Skin of body (tissue), 1 donor: ENCODE measurements at regions not wholly inside any gene's neighbourhood (a gene's known extent, or its start where the extent isn't known, plus 50 kb on each side); places are given as distances from the start of the nearest gene placed in this dataset.

ENCODE experiments used
- DNase-seq: peaks from one replicate; lab custom pipeline; 2025; lab: John Stamatoyannopoulos, UW

DNA sequence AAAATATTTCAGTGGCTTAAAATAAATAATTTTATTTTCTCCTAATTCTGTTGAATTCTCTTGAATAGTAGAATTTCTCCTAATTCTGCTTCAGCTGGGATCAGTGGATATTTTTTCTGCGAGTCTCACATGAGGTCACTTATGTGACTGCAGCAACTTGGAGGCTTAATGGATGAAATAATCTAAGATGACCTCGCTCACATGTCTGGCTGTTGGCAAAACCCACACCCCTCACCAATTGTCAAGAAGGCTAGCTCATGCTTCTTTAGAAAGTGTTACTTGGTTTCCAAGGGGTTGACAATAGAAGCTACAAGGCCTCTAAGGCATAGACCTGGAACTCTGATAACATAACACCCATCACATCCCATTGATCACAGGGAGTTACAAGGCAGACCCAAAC is 156.9 kb upstream of the DPYD start:
- DNase-seq = no peak

DNA sequence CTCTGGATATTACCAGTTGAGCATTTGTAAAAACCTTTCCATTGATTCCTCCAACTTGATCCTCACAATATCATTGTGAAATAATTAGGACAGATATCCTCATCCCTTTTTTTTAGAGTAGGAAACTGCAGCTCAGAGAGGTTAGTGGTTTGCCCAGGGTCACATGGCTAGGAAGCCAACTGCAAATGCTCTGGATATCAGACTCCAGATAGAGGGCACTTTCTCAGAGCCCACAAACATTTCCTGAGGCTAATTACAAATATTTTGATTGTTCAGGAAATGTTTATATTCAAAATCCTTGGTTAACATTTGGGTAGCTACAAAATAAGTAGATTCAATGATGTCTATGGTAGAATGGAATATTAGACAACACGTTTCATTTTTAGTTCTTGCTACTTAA is 154.8 kb upstream of the DPYD start:
- no peak for DNase-seq

GRCh38 chr1:98073823-98074222 is 153.0 kb upstream of the DPYD start:
- no peak for DNase-seq

DNA sequence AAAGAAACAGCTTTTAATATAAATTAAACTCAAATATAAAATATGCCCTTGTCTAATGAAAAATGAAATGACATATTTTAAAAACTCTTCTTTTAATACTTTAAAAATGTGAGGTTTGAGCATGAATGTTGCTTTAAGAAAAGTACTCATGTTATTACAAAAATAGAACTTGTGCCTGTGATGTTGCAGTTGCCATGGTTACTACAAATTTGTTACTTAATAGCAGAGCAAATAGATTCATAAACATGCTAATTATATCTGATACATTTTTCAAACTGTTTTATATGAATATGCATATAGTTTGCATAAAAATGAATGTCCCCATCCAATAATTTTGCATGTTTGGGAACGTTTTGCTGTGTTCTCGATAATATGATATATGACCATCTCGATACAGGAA is 152.3 kb upstream of the DPYD start:
- DNase-seq = no peak

DNA sequence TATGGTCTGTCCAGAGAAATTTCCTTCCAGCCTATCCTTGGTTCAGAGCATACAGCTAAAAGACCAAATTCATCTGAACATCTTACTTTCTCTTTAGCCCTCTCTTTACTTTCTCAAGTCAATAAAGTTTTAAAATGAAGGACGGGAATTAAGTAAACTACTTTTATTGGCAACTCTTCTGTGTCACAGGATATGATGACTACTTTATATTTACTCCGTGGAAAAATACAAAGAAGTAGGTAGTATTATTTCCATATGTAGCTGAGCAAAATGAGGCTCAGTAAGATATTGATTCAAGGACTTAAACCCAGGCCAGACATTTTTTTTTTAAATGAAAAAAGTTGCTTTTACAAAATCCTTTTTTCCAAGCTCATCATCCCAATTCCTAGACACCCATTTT is 151.2 kb upstream of the DPYD start:
- DNase-seq = no peak

DNA sequence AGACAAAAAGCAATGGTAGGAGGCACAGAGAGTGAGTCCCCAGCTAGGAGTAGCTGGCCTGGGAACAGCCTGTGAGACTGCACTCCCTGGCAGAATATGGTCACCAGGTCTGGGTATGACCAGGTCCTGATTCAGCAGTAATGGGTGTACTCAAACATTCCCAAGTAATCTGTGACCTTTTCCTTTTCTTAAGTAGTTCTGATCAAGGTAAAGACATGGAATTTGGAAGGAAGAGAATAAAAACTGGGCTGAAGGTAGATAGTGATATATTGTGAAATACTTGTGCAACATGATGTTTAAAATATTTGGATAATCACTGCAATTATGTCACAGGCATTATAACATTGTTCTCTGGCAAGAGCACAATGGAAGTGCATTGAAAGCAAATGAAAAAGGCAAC is 147.2 kb upstream of the DPYD start:
- no peak for DNase-seq

DNA sequence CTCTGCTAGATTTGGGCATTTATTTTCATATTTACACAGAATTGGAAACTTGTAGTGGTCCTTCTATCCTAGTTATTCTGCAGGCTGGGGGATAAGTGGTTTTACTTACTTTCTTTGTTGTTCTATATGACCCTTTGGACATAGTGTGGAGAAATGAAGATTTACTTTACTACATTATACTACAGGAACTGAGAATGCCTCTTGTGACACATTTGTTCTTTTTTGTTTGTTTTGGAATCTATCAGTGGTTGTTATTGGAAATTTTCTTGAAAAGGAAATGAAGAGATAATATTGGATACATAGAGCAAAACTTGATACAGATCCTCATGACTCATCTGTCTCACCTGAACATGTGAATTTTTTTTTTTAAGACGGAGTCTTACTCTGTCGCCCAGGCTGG is 146.1 kb upstream of the DPYD start:
- DNase-seq = no peak

GRCh38 chr1:98059620-98060019 is 138.8 kb upstream of the DPYD start:
- no peak for DNase-seq

GRCh38 chr1:98058676-98059075 is 137.8 kb upstream of the DPYD start:
- DNase-seq = no peak

DNA sequence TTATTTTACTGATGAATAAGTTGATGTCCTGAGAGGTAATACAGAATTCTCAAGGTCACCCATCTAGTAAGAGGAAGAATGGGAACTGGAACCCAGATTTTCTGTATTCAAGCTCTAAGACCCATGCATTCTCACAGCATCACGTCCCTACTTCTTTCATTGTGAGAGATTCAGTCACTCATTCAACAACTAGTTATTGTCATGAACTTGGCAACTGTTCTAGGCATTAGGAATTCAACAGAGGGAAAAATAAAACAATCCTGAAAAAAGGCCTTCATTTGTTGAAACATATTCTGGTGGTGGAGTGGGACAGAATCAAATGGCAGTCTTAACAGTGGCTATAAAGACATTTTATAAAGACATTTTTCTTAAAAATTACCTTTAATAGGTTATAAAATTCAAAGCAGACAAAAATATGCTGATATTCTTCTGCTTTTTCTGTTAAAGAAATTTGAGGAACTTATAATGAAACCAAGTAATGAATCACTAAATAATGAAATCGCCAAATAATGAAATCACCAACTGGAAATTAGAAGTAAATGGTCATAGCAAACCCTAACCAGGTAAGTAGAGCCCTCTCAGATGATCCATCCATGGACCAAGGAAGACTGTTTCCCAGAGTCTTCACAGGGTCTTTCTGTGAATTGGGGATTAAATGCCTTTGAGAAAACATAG is 136.5 kb upstream of the DPYD start:
- no peak for DNase-seq

DNA sequence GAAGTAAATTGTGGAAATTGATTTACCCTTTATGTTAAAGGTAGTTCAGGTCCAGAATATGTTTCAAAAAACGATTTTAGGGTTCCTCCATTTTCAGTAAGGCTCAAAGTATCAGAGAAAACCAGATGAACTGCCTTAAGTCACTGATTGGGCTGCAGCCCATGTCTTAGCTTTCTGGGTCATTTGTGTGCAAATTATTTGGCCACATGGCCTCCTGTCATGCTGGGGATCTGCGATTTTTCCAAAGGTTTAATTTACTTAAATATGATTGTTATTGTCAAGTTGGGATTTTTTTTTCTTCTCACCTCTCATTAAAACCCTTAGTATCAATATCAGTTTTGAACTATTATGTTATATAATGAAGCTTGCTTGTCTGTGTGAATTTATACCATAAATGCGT is 135.9 kb upstream of the DPYD start:
- no peak for DNase-seq

- DNase-seq = no peak
These were observed 134.6 kb upstream of the DPYD start for GRCh38 chr1:98055457-98055856.

- no peak for DNase-seq
These were observed 134.0 kb upstream of the DPYD start for GRCh38 chr1:98054786-98055185.

GRCh38 chr1:98054367-98054701 is 133.5 kb upstream of the DPYD start:
- DNase-seq = no peak

DNA sequence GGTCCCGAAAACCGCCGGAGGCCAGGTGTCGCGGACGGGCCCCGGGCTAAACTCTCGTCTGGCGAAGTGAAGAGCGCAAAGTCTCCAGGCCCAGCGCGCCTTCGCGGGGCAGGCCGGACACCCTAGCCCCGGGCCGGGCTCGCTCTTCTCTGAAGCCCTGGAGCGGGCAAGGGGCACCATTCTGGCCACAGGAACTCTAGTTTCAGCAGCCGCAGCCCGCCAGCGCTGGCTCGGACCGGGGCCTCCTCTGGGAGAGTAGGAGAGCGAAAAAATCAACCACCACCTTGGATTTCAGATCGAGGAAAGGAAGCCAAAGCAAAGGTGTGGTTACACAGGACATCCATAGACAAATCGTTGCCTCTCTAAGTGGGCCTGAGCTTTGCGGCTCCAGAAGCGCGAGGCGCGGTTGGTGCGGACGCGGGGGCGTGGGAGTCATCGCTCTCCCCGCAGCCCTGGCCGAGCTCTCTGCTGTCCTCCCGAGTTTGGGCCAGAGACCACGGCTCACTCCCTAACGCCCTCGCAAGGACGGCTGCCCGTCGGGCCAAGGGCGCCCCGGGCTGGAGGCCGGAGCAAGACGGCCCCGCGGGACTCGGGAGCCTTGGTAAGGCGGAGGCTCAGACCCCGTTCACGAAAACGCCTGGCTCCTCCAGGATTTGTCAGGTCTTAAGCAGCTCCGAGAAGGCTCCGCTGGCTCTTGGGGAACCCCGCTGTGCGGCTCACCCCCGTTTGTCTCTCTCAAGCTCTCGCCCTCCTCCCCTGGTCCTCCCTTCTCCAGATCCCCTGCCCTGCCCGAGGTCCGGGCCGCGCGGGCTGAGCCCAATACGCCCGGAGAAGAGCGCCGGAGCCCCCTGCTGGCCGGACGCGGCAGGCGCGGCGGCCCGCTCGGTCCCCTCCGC is 132.9 kb upstream of the DPYD start:
- DNase-seq = peak; percentile 44

DNA sequence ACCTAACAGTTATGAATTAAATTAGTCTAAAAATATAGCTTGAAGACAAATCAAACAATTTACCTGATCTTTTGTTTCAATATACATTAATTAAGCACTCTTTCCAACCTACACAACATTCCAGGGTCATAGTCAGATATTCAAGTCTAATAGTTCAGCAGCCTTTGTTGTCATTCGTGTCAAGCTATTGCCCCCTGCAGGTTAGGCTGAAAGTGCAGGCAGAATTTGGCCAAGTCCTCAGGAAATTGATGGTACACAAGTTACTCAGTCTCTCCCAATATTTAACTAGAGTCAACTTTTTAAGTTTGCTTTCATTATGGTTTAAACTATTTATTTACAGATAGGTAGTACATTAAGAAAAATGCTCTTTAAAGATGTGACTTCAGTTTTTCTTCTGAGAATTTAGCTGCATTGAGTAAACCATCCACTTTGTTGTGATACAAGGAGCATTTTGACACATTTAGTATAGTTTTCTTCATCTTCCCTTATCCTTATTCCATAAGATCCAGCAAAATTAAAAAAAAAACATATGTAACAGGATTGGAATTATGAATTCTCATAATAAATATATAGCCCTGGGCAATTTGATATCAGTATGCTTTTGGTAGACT is 130.3 kb upstream of the DPYD start:
- peak; percentile 42 for DNase-seq

GRCh38 chr1:98049370-98050135 is 128.7 kb upstream of the DPYD start:
- no peak for DNase-seq

- DNase-seq = no peak
These were observed 128.0 kb upstream of the DPYD start for GRCh38 chr1:98048751-98049325.

DNA sequence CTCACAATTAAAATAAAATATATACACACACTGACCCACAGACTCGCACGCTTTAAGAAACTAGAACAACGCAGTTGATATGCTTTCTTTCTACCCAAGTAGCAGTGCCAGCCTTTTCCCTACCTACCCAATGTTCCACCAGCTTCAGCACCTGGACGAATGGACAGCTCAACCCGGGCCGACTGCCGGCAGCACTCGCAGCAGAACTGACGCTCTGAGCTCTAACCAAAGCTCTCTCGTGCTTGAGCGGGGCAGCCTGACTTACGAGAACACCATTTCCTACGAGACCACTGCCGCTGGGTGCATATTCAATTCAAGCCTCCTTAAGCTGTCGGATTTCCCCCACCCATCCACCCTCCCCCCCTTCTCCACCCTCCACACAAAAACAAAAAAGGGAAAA is 127.4 kb upstream of the DPYD start:
- peak; percentile 56 for DNase-seq

- DNase-seq = no peak
These were observed 126.3 kb upstream of the DPYD start for GRCh38 chr1:98047171-98047570.

DNA sequence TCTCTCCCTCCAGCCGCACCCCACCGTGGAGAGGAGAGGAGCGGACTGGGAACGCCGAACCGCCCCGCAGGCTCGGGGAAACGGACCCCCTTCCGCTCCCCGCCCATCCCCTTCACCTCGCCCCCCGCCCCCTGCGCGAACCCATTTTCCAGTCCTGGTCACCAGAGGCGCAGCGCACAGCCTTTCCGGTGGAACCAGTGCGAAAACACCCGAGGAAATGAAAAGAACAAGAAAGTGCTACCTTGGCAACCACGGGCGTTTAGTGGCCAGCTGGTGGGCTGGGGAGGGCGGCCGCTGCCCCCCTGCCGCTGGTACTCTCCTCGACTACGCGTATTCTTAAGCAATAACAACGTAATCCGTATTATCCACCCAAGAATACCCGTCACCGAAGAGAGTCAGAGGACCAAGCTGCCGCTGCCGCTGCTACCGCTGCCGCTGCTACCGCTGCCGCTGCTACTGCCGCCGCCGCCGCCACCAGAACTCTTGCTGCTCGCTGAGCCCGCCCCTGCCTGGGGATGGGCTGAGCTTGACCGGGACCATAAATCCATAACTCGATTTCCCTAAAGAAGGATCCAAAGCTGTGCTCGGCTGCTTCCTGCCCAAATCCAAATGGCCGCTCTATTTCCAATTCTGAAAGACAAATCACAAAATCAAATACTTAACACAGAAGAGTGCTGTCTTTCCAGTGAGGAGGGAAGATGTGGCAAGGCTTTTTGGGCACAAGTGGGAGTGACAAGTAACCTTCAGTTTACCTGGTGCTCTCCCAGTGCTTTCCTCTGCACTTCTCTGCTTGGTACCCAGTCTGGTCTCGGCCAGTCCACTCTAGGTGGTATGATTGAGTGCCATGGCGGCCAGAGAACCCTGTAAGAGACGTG is 125.2 kb upstream of the DPYD start:
- no peak for DNase-seq
